ENCODE measurements at regions not wholly inside any gene's neighbourhood (a gene's known extent, or its start where the extent isn't known, plus 50 kb on each side); places are given as distances from the start of the nearest gene placed in this dataset.

- POLR2A ChIA-PET (ENCODE audit: partially characterized antibody) = no interaction called here
- no peak for DNase-seq (ENCODE audit: low read depth in 1 of 2, low spot score in 2 of 2)
- Histone ChIP-seq H3K9ac (replicated peaks in 1 of 4; ENCODE audit: extremely low read depth in 1 of 4, low read depth in 3 of 4, low read length in 3 of 4) (no peak overlapping the region), H3K4ac (replicated peaks; ENCODE audit: insufficient read length, low read depth, low read length) (no peak overlapping the region), H2BK20ac (ENCODE audit: low read length) (no peak overlapping the region), H3K56ac (replicated peaks; ENCODE audit: insufficient read length, low read depth, low read length) (no peak overlapping the region), H3K27me3 (replicated peaks in 1 of 4; ENCODE audit: control insufficient read depth in 3 of 4, extremely low read depth in 1 of 4, insufficient read depth in 3 of 4, low read length in 3 of 4) (no peaks in the 10 kb centered on the region; a peak in 1 of 7 replicates), H4K8ac (ENCODE audit: extremely low read depth, insufficient read depth, low read length) (no peak overlapping the region), H2BK5ac (ENCODE audit: low read depth, low read length) (no peak overlapping the region), H3K4me3 (ENCODE audit: extremely low read depth in 1 of 4, insufficient read depth in 2 of 4, low read depth in 3 of 4, low read length in 4 of 4) (no peak overlapping the region), H3K4me2 (ENCODE audit: insufficient read depth in 1 of 2, low read depth in 2 of 2, low read length in 2 of 2) (no peak overlapping the region), H3K23ac (ENCODE audit: insufficient read length) (no peak overlapping the region), H2BK15ac (ENCODE audit: low read length) (no peak overlapping the region), H2AK5ac (ENCODE audit: low read depth, low read length) (no peak overlapping the region), H4K91ac (replicated peaks; ENCODE audit: insufficient read length, low read length) (no peak overlapping the region), H3K4me1 (replicated peaks in 1 of 4; ENCODE audit: control insufficient read depth in 3 of 4, insufficient read depth in 4 of 4, low read length in 3 of 4) (no peaks in the 10 kb centered on the region), H2BK12ac (ENCODE audit: low read depth, low read length) (no peak overlapping the region), H4K5ac (ENCODE audit: insufficient read length, low read depth, low read length) (no peak overlapping the region), H2BK120ac (replicated peaks; ENCODE audit: low read depth, low read length) (no peak overlapping the region), H3K18ac (ENCODE audit: extremely low read depth, low read length) (no peak overlapping the region), H3K14ac (ENCODE audit: insufficient read length) (no peak overlapping the region), H3K9me3 (ENCODE audit: insufficient read depth in 2 of 2, low read depth in 1 of 2, low read length in 1 of 2) (no peaks in the 10 kb centered on the region), H4K20me1 (replicated peaks in 1 of 2; ENCODE audit: control insufficient read depth in 1 of 2, insufficient read depth in 2 of 2, low read length in 2 of 2) (no peaks in the 10 kb centered on the region), H3K23me2 (ENCODE audit: low read depth, low read length) (no peaks in the 10 kb centered on the region), H3K27ac (ENCODE audit: low read depth, low read length) (no peak overlapping the region), H3K79me1 (ENCODE audit: low read depth, low read length) (no peaks in the 10 kb centered on the region), H3K36me3 (ENCODE audit: control insufficient read depth in 2 of 4, insufficient read depth in 4 of 4, low read length in 3 of 4) (no peaks in the 10 kb centered on the region), H3K79me2 (ENCODE audit: control insufficient read depth in 1 of 2, insufficient read depth in 2 of 2, low read length in 2 of 2) (no peaks in the 10 kb centered on the region), H2AFZ (ENCODE audit: low read length) (no peak overlapping the region)
- FAIRE-seq = no peak
- WGBS, 2 experiments (ENCODE audit: extremely low coverage in 1 of 2, insufficient coverage in 1 of 2, insufficient read length in 1 of 2, insufficient replicate concordance in 2 of 2, low coverage in 1 of 2, low lambda C conversion rate in 2 of 2, missing lambda C conversion rate in 1 of 2) = 86 to 100% methylated on average over 1 to 5 of the region's 5 CpGs
- no peak for TF ChIP-seq BRCA1 (IDR thresholded peaks at IDR 0.05; ENCODE audit: low read depth, low read length)
- TF ChIP-seq ZNF274 (IDR thresholded peaks at IDR 0.05; ENCODE audit: borderline replicate concordance, extremely low read depth, low read length) = no peak
- no peak for TF ChIP-seq RFX5 (IDR thresholded peaks at IDR 0.05; ENCODE audit: borderline replicate concordance, low read depth, low read length)
- TF ChIP-seq TCF12 (IDR thresholded peaks at IDR 0.05; ENCODE audit: low read depth, low read length) = no peak
- no peak for TF ChIP-seq SP2 (IDR thresholded peaks at IDR 0.05; ENCODE audit: low read length)
- CTCF ChIA-PET (ENCODE audit: partially characterized antibody) = interaction anchor here (0.6 to 0.9 kb wide), 4 partner anchors 19 to 153 kb away, joined by 3 to 4 read pairs (median 3); no protein-coding TSS in a partner anchor
Measured at GRCh38 chr13:44287958-44288357, 85.7 kb upstream of the SERP2 start.
